HL-60 (cell line): ENCODE measurements at regions not wholly inside any gene's neighbourhood (a gene's known extent, or its start where the extent isn't known, plus 50 kb on each side); places are given as distances from the start of the nearest gene placed in this dataset.

Experiments used
- DNase-seq, 2 experiments: peaks; one replicate each; pipeline ENCODE4 v3.0.0-alpha.2; 2010 to 2020; ENCODE audit warnings: low read depth in 1 of 2, low spot score in 1 of 2
- H3K27ac ChIP-seq: fragments of 250-450 bp; sonication (Bioruptor Pico); replicated peaks from 2 replicates; pipeline ENCODE4 v1.5.1; 2020; ENCODE audit warnings: mild to moderate bottlenecking, moderate library complexity
- H3K27me3 ChIP-seq: fragments of 250-450 bp; sonication (Bioruptor Pico); 2 replicates; pipeline ENCODE4 v1.5.1; 2021; ENCODE audit warnings: mild to moderate bottlenecking, moderate library complexity; ENCODE audit not compliant: insufficient read depth, poor library complexity, severe bottlenecking
- H3K4me3 ChIP-seq: replicated peaks from 2 replicates; pipeline ENCODE4 v1.5.1; 2011; ENCODE audit warnings: mild to moderate bottlenecking, control low read depth, low read length; ENCODE audit not compliant: insufficient read depth
- GABPA ChIP-seq: IDR thresholded peaks from 2 replicates; pipeline ENCODE4 v1.6.1; 2012; ENCODE audit warnings: low read depth
- POLR2AphosphoS5 ChIP-seq: IDR thresholded peaks from 2 replicates; pipeline ENCODE4 v1.6.1; 2012; ENCODE audit warnings: low read depth
- SPI1 ChIP-seq: IDR thresholded peaks from 2 replicates; pipeline ENCODE4 v1.6.1; 2012; ENCODE audit warnings: low read depth, mild to moderate bottlenecking, borderline replicate concordance
- TF ChIP-seq, protein P1 (sequence below): IDR thresholded peaks from one replicate; pipeline ENCODE4 v1.5.1; 2011; ENCODE audit warnings: low read length, control low read depth, inconsistent platforms; ENCODE audit not compliant: insufficient read depth
- TF ChIP-seq, protein P2 (sequence below): IDR thresholded peaks from 2 replicates; pipeline ENCODE4 v1.6.1; 2012; ENCODE audit warnings: low read depth; ENCODE audit not compliant: insufficient replicate concordance

DNA sequence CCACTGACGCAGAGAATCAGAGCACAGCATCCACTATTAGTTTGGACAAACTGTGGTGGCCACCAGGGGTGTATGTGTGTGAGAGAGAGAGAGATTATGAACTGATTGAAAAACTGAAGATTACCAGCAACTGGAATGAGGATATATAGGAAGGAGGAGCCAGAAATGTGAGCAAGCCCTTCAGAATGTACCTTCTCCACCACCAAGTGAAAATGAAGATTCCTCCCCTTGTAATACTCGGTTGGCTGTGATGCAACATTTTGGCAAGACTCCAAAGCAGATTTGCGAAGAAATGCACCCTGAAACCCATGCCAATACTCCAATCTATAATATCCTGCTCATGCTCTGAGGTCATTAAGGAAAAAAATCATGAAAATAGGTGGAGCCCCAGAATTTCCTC lies 121.2 kb upstream of the SLC35G4 start:
- no peak for TF ChIP-seq POLR2AphosphoS5
- TF ChIP-seq GABPA: no peak
- TF ChIP-seq, protein P1, sequence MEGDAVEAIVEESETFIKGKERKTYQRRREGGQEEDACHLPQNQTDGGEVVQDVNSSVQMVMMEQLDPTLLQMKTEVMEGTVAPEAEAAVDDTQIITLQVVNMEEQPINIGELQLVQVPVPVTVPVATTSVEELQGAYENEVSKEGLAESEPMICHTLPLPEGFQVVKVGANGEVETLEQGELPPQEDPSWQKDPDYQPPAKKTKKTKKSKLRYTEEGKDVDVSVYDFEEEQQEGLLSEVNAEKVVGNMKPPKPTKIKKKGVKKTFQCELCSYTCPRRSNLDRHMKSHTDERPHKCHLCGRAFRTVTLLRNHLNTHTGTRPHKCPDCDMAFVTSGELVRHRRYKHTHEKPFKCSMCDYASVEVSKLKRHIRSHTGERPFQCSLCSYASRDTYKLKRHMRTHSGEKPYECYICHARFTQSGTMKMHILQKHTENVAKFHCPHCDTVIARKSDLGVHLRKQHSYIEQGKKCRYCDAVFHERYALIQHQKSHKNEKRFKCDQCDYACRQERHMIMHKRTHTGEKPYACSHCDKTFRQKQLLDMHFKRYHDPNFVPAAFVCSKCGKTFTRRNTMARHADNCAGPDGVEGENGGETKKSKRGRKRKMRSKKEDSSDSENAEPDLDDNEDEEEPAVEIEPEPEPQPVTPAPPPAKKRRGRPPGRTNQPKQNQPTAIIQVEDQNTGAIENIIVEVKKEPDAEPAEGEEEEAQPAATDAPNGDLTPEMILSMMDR: no peak
- no peak for TF ChIP-seq SPI1
- TF ChIP-seq, protein P2, sequence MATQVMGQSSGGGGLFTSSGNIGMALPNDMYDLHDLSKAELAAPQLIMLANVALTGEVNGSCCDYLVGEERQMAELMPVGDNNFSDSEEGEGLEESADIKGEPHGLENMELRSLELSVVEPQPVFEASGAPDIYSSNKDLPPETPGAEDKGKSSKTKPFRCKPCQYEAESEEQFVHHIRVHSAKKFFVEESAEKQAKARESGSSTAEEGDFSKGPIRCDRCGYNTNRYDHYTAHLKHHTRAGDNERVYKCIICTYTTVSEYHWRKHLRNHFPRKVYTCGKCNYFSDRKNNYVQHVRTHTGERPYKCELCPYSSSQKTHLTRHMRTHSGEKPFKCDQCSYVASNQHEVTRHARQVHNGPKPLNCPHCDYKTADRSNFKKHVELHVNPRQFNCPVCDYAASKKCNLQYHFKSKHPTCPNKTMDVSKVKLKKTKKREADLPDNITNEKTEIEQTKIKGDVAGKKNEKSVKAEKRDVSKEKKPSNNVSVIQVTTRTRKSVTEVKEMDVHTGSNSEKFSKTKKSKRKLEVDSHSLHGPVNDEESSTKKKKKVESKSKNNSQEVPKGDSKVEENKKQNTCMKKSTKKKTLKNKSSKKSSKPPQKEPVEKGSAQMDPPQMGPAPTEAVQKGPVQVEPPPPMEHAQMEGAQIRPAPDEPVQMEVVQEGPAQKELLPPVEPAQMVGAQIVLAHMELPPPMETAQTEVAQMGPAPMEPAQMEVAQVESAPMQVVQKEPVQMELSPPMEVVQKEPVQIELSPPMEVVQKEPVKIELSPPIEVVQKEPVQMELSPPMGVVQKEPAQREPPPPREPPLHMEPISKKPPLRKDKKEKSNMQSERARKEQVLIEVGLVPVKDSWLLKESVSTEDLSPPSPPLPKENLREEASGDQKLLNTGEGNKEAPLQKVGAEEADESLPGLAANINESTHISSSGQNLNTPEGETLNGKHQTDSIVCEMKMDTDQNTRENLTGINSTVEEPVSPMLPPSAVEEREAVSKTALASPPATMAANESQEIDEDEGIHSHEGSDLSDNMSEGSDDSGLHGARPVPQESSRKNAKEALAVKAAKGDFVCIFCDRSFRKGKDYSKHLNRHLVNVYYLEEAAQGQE: no peak
- no peak overlapping the region for H3K4me3 ChIP-seq
- H3K27ac ChIP-seq: no peak overlapping the region
- no peak for DNase-seq
- no peaks in the 10 kb centered on the region for H3K27me3 ChIP-seq

DNA sequence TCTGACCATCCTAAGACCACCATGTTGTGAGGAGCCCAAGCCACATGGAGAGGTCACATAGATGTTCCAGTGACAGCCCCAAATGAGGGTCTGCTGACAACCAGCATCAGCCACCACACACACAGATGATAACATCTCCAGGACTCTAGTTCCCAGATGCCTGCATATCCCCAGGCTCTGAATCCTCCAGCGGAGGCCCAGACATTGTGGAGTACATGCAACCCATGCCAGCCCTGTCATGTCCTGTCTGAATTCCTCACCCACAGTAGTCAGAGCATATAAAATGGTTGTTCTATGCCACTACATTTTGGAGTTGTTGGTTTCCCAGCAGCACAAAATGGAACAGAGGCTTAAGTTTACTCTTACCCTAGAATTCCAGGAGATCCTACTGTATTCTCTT lies 122.0 kb upstream of the SLC35G4 start:
- DNase-seq: no peak
- Histone ChIP-seq H3K4me3 (no peak overlapping the region), H3K27me3 (no peaks in the 10 kb centered on the region), H3K27ac (no peak overlapping the region)
- TF ChIP-seq, protein P1: no peak
- no peak for TF ChIP-seq GABPA
- TF ChIP-seq SPI1: no peak
- TF ChIP-seq POLR2AphosphoS5: no peak
- TF ChIP-seq, protein P2: no peak

DNA sequence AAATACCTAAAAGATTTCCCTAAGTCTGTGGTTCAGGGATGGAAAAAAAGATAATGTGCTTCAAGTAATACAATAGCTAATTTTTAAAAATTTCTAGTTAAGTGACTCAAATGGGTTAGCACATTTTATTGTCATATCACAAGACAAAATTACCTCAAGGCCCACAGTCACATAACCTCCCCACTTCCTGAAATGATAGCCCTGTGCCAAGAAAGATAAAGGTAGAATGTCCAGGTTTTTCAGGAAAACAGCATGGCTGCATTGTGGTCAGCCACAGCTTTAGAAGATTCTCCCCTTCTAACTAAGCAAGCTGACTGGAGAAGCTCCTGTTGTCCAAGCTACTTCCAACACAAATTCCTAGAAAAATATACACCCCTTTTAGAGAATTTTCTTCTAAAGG lies 127.1 kb upstream of the SLC35G4 start:
- H3K27me3 ChIP-seq: peaks cover 2% of the 10 kb centered on the region
- no peak overlapping the region for H3K27ac ChIP-seq
- H3K4me3 ChIP-seq: no peak overlapping the region
- DNase-seq: no peak
- TF ChIP-seq, protein P2: no peak
- TF ChIP-seq, protein P1: no peak
- TF ChIP-seq GABPA (no peak), SPI1 (no peak)
